Stimulated activated CD8-positive, alpha-beta memory T cell treated with anti-CD3 and anti-CD28 coated beads, Interleukin-2, amount 100 ng/mL, for 1 hour (primary cell): ENCODE measurements at regions not wholly inside any gene's neighbourhood (a gene's known extent, or its start where the extent isn't known, plus 50 kb on each side); places are given as distances from the start of the nearest gene placed in this dataset.

Experiments
- DNase-seq, 2 donors: peaks; one replicate each; pipeline ENCODE4 v3.0.0-alpha.2; 2020; ENCODE audit warnings: low read depth in 2 of 2

DNA sequence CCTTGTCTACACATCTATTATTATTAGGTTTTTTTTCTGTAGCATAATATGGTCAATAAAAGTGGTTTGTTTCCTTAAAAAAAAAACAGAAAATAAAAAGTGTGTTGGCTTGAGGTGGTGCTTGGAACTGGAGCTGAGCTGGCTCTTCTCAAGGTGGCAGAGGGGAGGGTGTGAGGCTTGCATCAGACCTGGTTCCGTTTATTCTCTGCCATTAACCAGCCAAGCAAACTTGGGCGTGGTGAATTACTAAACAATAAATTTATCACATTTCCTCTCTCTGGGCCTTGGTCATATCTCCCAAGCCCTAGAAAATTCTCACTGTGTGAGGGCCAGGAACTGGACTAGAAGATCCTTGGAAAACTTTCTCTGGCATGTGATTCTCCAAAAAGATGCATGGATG lies 427.5 kb upstream of the MKI67 start:
- DNase-seq = no peak

DNA sequence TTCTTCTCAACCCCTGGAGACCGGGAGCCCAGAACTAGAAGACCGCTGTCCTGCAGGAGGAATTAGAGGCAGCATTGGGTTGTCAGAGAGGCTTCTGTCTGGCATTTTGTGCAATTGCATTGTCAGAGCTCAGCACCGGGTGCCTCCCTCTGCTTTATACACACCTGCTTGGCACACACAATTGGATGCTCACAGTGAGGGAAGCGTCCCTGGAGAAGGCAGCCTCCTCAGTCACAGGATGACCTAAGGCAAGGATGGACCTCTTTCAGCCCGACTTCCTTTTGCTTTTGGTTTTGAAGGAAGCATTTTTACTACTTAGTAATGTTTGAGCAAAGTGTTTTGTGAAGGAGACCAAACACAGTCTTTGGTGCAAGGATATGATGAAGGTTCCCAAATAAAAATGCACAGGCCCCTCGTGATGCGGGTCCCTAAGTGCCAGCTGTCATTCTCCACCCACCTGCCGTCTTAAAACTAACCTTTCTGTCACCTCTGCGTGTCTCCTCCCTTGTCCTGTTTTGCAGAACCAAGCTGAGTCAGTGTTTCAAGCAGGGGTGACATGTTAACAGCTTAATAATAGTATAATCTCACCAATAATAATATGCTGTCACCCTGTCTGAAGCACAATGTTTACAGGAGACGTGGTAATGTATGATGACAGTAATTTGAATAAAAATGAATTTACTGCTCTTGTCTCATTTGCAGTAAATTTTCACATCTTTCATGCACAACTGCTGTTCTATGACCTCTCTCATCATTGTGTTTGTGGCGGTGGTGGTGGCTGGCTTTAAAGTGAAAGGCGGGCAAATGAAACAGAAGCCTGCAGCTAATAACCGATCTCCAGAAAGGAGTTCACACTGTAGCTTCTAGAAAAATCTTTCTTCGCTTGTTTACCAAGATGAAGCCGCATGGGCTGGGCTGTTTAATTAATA lies 430.2 kb upstream of the MKI67 start:
- no peak for DNase-seq

DNA sequence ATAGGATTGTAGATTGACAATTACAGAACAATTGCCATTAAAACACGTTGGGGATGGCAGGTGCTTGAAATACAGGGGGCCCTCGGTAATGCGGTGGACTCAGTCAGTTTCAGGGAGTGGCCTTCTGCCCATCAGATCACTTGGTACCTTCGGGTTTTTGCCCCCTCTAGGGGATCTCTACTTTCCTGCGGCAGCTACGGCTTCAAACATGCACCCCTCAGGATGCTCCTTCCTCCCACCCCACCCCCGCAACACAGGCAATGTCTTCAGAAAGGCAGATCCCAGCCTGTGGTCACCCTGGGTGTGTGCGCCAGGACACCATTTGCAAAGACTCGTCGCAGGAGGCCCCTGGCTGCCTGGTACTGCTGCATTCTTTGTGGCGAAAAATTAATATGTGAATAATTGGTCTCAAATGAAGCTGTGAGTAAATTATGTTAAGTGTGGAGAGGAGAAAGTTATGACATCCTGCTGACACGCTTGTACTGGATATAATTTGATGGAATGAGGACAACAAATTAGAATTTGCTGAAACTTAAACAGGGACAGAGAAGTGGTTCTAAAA lies 431.0 kb upstream of the MKI67 start:
- no peak for DNase-seq

DNA sequence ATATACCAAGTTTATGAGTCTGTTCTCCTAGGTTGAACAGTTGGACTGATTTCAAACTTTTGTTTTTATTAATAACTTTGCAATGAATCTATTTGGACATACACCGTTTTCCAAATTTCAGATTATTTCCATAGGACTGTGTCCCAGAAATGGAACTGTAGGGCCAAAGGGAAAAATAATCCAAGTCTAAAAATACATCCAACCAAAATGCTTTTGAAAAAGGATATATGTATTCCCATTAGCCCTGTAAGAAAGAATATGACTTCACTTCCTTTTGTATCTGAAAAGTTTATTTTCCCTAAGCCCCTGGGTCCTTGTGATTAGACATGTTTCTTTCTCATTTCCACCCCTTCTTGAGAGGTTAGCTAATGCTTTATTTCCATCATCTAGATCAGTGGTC lies 434.2 kb upstream of the MKI67 start:
- DNase-seq = no peak

DNA sequence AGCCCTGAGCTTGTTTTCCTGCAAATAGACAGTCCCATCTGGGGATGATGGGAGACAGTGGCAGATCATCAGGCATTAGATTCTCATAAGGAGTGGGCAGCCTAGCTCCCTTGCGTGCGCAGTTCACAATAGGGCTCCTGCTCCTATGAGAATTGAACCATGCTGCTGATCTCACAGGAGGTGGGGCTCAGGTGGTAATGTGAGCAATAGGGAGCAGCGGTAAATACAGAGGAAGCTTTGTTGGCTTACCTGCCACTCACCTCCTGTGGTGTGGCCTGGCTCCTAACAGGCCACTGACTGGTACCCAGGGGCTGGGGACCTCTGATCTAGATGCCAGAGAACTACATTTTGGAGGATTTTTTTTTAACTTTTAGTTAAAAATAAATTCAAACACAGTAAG lies 434.8 kb upstream of the MKI67 start:
- DNase-seq = no peak

DNA sequence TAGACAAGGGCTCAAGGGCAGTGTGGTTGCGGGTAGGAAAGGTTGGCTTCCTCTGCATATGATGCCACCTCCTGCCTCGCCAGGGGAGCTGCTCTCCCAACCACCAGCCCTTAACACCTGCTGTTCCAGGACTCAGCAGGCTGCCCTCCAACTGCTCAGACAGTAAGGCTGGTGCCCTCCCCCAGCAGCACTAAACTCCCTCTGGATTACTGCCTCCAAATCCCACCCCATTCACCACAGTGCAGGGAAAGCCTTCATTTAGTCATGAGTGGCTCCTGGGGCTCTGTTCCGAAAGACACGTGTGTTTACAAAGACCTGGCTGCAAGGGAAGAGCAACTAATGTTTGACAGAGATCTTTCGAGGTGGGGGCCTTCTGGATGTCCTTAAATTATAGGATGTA lies 437.2 kb upstream of the MKI67 start:
- no peak for DNase-seq

DNA sequence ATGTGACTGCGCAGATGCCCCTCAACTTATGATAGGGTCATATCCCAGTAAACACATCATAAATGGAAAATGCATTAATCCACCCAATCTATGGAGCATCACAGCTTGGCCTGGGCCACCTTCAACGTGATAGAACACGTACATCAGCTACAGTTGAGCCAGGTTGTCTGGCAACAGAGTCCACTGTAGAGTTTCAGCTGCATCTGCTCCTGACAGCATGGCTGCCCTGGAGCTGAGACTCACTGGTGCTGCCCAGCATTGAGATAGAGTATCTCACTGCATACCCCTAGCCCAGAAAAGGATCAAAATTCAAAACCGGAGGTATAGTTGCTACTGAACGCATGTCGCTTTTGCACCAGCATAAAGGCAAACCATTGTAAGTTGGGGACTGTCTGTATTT lies 437.7 kb upstream of the MKI67 start:
- no peak for DNase-seq

DNA sequence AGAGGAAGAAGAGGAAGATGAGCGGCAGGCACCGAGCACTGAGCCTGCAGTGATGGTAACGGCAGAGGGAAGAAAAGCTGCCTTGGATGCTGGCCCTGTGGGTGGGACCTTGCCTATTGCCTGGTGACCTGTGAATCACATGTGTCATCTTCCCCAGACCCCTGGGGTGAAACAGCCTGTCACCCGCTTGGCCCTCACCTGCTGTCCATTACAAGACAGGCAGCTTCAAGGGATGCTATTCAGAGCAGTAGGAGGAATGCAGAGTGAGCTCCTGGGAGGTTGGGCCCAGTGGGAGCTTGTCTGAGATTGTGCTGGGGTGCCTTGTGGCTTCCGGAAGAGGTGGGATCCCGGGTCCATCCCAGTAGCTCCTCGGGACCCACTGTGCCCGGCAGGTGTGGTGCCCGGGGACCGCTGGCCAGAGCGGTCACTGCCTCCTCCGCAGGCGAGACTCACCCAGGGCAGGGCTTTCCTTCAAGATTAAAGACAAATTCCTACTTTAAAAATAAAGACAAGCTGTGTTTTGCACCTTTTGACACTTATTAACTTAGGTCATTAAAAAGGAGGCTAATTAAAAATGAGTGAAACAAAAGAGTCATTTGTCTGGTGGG lies 440.2 kb upstream of the MKI67 start:
- no peak for DNase-seq

DNA sequence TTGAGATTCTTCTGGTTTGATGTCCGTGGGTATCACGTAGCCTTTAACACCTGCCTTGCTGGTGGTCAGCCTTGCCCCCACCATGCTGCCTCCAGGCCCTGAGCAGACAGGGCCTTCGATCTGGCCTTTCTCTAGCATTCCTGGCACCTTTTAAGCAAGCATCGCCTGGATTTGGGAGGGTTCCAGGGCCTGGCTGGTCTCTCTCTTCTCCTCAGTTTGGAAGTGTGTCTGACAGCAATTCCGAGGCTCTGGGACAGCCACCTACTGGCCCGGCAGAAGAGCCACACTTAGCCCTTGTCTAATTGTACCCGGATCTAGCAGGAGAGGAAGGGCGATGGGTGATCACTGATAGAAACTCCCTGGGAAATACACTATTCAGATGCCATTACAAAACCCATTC lies 441.3 kb upstream of the MKI67 start:
- DNase-seq = no peak

DNA sequence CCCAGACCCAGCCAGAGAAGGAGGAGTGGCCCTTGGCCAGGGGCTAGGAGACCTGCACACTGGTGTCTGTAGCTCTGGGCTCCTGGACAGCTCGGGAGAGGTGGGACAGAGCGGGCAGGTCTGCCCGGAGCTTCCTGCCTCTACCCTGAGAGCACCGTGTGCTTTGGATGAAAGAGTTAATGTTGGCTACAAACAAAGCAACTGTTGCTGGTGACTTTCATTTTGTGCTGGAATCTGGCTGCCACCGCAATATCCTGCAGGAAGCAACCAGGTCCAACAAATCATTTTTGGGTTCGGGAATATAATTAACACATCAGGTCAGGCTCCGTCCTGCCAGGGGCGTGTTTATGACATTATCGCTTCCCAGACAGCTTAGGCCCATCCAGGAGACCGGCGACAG lies 441.8 kb upstream of the MKI67 start:
- no peak for DNase-seq

DNA sequence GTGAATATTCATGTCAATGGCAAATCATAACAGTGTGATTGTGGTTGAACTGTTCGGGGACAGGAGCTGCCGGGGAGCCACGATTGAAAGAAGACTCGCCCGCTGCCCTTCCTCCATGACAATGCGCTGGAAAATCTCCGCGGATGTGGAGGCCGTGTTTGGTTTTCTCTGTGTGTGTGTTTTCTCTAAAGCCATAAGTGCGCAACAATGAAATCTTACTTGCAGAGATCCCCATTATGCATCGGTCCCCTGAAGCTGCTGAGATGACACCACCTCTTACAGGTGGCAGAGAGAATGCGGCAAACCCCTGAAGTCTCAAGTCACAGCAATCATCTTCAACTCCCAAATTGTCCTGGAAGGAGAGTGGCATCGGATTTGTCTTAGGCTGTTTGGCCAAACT lies 442.3 kb upstream of the MKI67 start:
- DNase-seq = no peak

DNA sequence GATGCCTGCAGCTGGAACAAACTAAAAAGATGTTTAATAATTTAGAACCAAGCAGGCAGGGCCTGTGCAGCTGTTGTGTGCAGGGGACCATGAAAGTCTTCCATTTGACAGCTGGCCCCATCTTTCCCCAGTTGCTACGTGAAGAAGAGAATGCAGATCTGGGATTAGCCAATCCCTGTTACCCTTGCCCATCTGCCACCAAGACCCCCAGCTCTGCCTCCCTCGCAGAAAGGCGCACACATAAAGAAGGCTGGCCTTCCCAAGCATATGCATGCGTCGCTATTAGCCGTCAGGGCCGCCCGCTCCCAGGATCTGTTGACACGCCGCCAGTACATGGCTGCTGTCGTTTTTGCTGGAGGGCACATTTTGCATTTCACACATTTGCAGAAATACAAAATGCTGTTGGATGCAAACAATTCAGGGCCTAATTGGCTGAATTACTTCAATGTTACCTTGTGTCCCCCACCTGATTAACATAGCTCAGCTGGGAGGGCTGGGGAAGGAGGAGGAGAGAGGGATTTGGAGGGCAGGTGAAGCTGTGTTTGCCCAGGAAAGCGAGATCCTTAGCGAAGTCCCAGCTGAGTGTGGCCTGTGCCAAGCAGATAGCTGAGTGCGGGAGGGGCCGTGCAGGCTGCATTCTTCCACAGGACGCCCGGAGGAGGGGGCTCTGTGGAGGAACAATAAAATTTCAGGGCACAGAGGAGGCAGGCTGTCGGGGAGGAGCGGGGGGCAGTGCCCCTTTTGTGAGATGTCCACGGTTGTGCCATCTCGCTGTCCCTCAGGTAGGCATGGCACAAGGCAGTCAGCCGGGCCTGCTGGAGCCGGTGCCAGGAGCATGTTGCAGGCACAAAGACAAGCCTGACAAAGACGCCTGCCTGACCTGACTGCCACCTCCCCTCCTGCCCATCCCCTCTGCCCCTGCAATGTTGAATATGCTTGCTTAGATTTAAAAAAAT lies 443.0 kb upstream of the MKI67 start:
- no peak for DNase-seq

DNA sequence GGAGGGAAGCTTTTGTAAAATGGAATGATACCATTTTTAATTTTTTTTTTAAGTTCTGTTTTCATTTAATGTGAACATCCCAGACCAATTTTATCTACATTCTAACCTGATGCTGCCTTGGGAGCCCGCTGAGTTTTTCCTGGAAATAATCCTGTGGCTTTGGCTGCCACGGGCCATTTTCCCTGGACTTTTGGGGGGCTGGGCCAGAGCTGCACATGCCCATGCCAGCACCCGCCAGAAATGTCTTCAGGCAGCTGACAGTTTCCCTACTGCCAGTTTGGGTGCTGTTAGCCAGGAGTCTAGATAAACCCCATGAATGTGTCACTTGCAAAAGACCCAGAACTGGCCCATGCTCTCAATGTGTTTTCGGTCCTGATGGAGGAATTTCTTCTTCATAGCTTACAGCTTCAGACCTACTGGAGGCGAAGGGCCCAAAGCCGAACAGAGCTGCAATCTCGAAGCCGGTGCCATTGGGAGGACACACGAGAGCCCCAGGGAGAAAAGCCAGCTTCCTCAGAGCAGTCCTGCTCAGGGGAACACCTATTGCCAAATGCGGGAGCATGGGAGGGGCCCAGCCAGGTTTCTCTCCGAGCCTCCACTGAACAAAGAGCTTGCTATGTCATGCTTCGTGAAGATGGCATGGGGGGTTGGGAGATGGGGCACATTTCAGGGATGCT lies 444.2 kb upstream of the MKI67 start:
- DNase-seq = no peak

DNA sequence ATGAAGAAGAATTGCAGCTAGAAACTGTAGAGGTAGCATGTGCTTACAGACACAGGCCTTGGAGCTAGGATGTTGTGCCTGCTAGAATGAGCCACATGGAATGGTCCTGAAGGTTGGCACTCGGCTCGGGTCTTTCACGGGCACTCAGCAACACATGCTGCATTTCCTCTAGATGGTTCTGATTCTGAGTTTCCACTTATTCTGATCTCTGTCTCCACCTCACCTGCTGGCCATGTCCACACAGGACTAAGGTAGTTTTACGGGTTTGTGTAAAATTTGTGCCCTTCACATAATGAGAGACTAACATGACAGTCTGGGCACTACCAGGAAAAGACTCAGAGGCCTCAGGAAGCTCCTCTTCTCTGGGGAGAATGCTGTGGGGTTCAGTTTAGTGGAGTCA lies 444.8 kb upstream of the MKI67 start:
- DNase-seq = no peak

DNA sequence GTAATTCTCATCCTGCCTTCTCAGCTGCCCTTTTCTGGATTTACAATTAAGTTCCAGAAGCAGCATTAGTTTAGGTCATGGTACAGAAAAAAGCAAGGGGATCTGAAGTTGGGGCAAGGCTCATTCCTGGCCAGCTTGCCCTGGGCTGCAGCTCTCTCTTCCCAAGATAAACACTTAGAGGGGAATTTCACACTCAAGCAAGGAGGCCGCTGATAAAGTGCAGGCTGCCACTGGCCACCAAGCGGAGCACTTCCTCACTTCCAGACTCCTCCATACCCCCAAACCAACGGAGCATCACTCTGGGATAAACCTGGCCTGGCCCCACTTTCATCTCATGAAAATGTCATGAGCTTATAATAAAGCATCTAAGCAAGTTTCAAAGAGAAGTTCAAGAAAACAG lies 445.5 kb upstream of the MKI67 start:
- no peak for DNase-seq

DNA sequence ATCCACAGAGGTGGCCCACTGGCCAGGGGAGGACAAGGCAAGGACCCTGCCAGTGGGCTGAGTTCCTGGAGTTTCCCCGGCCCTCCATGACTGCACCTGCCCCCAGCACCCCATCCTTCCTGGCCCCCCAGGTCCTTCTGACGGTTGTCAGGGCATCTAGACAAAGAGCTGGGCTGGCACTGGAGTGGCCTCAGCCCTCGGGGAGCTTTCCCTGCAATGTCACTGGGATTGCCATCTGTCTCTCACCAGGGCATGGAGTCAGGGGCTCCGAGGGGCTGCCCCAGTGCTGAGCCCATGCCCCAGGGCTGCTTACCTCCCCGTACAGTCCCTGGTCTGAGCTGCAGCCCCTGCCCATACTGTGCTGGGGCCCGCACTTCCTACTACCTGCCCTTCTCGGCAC lies 446.5 kb upstream of the MKI67 start:
- no peak for DNase-seq

DNA sequence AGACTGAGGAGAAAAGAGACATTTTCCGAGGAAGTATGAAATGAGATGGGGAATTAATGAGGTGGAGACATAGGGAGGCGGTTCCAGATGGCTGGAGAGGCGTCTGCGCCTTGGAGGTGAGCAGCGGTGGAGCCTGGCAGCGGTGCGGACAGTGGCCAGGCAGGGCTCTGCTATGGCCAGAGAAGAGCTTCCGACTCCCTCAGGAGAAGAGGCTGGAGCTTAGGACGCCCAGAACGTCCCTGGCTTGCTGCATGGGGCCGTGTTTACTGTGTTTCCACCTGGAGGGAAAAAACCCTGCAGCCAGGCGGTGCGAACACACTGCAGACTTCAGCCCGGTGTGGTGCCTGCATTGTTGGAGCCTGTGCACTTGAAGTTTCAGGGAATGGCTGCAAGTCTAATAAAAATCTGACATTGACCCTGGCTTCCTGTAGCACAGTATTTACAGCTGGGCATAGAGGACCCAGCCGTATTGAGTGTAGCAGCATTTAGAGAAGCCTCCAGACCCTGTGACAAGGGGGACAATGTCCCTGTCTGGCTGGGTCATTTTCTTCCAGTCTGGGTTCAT lies 447.1 kb upstream of the MKI67 start:
- DNase-seq = no peak

DNA sequence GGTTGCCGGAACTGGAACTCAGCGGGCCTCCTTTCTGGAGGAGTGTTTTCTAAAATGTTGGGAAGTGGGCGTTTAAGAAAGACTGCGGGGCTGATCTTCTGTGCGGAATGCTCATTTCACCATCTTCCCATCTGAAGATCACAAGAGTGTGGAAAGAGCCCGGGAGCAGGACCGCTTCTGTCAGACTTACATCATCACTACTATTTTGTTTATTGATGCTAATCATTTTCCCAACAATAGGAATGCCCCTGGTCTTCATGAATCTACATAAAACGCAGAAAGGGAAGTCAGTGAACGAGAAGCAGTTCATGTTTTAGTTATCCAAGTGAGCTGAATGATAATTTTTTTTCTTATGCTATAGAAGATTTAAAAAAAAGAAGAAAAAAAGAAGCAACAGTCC lies 447.8 kb upstream of the MKI67 start:
- no peak for DNase-seq

DNA sequence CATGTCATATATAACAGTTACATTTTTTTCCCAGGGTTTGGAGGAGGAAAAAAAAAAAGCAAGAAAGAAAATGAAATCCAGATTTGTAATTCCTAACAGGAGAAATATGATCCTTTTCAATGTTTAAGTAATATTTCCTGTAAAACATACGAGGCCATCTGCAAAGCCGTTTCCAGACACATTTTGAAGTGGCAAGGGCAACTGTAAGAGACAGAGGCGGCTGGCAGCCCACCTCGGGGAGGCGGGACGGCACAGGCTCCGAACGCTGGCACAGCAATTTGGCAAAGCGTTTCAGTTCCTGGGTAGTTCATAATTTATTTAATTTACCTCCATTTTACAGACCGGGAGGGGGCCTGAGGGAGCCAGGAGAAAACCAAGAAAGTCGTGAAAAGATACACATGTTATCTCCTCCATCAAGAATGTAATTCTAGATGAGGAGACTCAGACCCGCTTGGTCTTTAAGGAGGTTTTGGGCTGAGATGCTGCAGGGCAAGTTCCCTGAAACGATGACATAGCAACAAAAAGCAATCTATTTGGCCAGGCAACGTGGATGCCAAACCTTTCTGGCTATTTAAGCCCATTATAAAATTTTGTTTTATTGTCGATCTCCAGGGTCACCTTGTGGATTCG lies 448.5 kb upstream of the MKI67 start:
- no peak for DNase-seq

DNA sequence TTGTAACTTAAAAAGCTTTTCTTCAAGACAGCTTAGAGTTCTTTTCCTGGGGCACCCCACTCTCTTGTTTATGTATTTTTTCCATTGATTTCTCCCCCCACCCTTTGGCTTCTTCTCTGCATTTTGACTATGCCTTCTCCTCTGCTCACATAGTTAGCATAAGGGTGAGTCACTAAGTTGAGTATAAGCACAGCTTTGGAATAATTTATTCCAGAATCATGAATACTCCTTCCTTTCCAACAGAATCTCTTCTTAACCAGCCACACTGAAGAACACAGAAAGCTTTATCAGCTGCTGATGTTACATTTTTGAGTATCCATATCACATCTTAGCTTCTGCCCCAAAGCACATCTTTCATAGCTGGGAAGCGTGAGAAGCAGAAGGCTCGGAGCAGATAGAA lies 449.5 kb upstream of the MKI67 start:
- DNase-seq = no peak

DNA sequence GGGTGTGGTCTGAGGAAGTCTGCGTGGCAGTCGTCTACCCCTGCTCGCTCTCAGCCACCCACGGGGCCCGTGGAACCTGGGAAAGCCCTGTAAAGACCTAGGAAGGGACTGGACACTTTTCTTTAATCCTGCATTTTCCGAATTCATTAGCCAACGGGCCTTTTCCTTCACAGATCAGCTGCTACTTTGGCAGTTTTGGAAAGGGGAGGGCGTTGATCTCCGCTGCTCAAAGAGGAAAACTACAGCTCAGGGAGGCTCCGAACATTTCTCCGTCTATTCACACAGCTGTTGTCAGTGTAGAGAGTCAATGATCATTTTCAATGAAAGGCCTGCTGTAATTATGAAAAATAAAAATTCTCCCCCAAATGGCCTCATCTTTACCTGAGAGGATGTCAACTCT lies 450.1 kb upstream of the MKI67 start:
- DNase-seq = no peak
